Muscle layer of colon (tissue), 2 donors: ENCODE measurements at regions not wholly inside any gene's neighbourhood (a gene's known extent, or its start where the extent isn't known, plus 50 kb on each side); places are given as distances from the start of the nearest gene placed in this dataset.

Source experiments
- H3K27ac ChIP-seq: one replicate; pipeline ENCODE4 v1.7.0; 2013; ENCODE audit warnings: low read depth, mild to moderate bottlenecking, low read length, moderate library complexity
- H3K27me3 ChIP-seq, 2 donors: one replicate each; pipeline ENCODE4 v1.7.0; 2013; ENCODE audit warnings: low read length in 2 of 2, mild to moderate bottlenecking in 2 of 2; ENCODE audit not compliant: insufficient read depth in 2 of 2, control insufficient read depth in 1 of 2
- H3K36me3 ChIP-seq: one replicate; pipeline ENCODE4 v1.7.0; 2013; ENCODE audit warnings: mild to moderate bottlenecking, low read length; ENCODE audit not compliant: insufficient read depth
- H3K4me1 ChIP-seq: one replicate; pipeline ENCODE4 v1.7.0; 2013; ENCODE audit warnings: mild to moderate bottlenecking, low read length; ENCODE audit not compliant: insufficient read depth
- H3K4me3 ChIP-seq, 2 donors: one replicate each; pipeline ENCODE4 v1.7.0; 2013; ENCODE audit warnings: low read length in 2 of 2, low read depth in 1 of 2, mild to moderate bottlenecking in 1 of 2, moderate library complexity in 1 of 2
- H3K9ac ChIP-seq: one replicate; pipeline ENCODE4 v1.7.0; 2013; ENCODE audit warnings: low read length
- H3K9me3 ChIP-seq: one replicate; pipeline ENCODE4 v1.7.0; 2013; ENCODE audit warnings: mild to moderate bottlenecking, low read length
- donor health status: abdominal sarcoma.
- donor health status: Adenocarcinoma of cecum.

GRCh38 chr17:69704935-69705334, 290.4 kb downstream of the MAP2K6 start:
- H3K36me3 ChIP-seq = no peaks in the 10 kb centered on the region
- no peak overlapping the region for H3K4me3 ChIP-seq
- H3K27me3 ChIP-seq = no peaks in the 10 kb centered on the region
- H3K4me1 ChIP-seq = no peaks in the 10 kb centered on the region
- H3K27ac ChIP-seq = no peak overlapping the region
- no peaks in the 10 kb centered on the region for H3K9me3 ChIP-seq
- H3K9ac ChIP-seq = no peak overlapping the region

GRCh38 chr17:69706127-69706526, 291.6 kb downstream of the MAP2K6 start:
- Histone ChIP-seq H3K27ac (no peak overlapping the region), H3K4me1 (no peaks in the 10 kb centered on the region), H3K27me3 (no peaks in the 10 kb centered on the region), H3K36me3 (no peaks in the 10 kb centered on the region), H3K9ac (no peak overlapping the region), H3K9me3 (no peaks in the 10 kb centered on the region), H3K4me3 (no peak overlapping the region)

- Histone ChIP-seq H3K4me3 (no peak overlapping the region), H3K9me3 (no peaks in the 10 kb centered on the region), H3K4me1 (no peaks in the 10 kb centered on the region), H3K27ac (no peak overlapping the region), H3K27me3 (no peaks in the 10 kb centered on the region), H3K9ac (no peak overlapping the region), H3K36me3 (no peaks in the 10 kb centered on the region)
These were observed 294.9 kb downstream of the MAP2K6 start for GRCh38 chr17:69709441-69709840.

GRCh38 chr17:69710926-69711325, 296.4 kb downstream of the MAP2K6 start:
- no peaks in the 10 kb centered on the region for H3K36me3 ChIP-seq
- no peak overlapping the region for H3K9ac ChIP-seq
- H3K27ac ChIP-seq = no peak overlapping the region
- H3K27me3 ChIP-seq = no peaks in the 10 kb centered on the region
- H3K4me3 ChIP-seq = no peak overlapping the region
- no peaks in the 10 kb centered on the region for H3K9me3 ChIP-seq
- no peaks in the 10 kb centered on the region for H3K4me1 ChIP-seq

- H3K9ac ChIP-seq = no peak overlapping the region
- H3K27ac ChIP-seq = no peak overlapping the region
- no peaks in the 10 kb centered on the region for H3K4me1 ChIP-seq
- no peaks in the 10 kb centered on the region for H3K27me3 ChIP-seq
- no peaks in the 10 kb centered on the region for H3K36me3 ChIP-seq
- H3K4me3 ChIP-seq = no peak overlapping the region
- H3K9me3 ChIP-seq = no peaks in the 10 kb centered on the region
These were observed 297.0 kb downstream of the MAP2K6 start for GRCh38 chr17:69711541-69711940.

GRCh38 chr17:69712801-69713311, 298.4 kb downstream of the MAP2K6 start:
- no peaks in the 10 kb centered on the region for H3K27me3 ChIP-seq
- H3K9ac ChIP-seq = no peak overlapping the region
- H3K36me3 ChIP-seq = no peaks in the 10 kb centered on the region
- H3K4me1 ChIP-seq = no peaks in the 10 kb centered on the region
- no peaks in the 10 kb centered on the region for H3K9me3 ChIP-seq
- H3K4me3 ChIP-seq = no peak overlapping the region
- no peak overlapping the region for H3K27ac ChIP-seq

GRCh38 chr17:69713815-69714214, 299.3 kb downstream of the MAP2K6 start:
- Histone ChIP-seq H3K27me3 (no peaks in the 10 kb centered on the region), H3K4me3 (no peak overlapping the region), H3K27ac (no peak overlapping the region), H3K9ac (no peak overlapping the region), H3K9me3 (no peaks in the 10 kb centered on the region), H3K36me3 (no peaks in the 10 kb centered on the region), H3K4me1 (no peaks in the 10 kb centered on the region)

GRCh38 chr17:69714669-69715068, 300.2 kb downstream of the MAP2K6 start:
- Histone ChIP-seq H3K4me3 (no peak overlapping the region), H3K36me3 (no peaks in the 10 kb centered on the region), H3K9me3 (no peaks in the 10 kb centered on the region), H3K27me3 (no peaks in the 10 kb centered on the region), H3K9ac (no peak overlapping the region), H3K27ac (no peak overlapping the region), H3K4me1 (no peaks in the 10 kb centered on the region)

- H3K4me3 ChIP-seq = no peak overlapping the region
- H3K36me3 ChIP-seq = no peaks in the 10 kb centered on the region
- no peaks in the 10 kb centered on the region for H3K27me3 ChIP-seq
- no peak overlapping the region for H3K27ac ChIP-seq
- H3K9me3 ChIP-seq = no peaks in the 10 kb centered on the region
- no peak overlapping the region for H3K9ac ChIP-seq
- no peaks in the 10 kb centered on the region for H3K4me1 ChIP-seq
These were observed 301.2 kb downstream of the MAP2K6 start for GRCh38 chr17:69715656-69716055.

- Histone ChIP-seq H3K27me3 (no peaks in the 10 kb centered on the region), H3K9ac (no peak overlapping the region), H3K36me3 (no peaks in the 10 kb centered on the region), H3K27ac (no peak overlapping the region), H3K4me3 (no peak overlapping the region), H3K9me3 (no peaks in the 10 kb centered on the region), H3K4me1 (no peaks in the 10 kb centered on the region)
These were observed 302.1 kb downstream of the MAP2K6 start for GRCh38 chr17:69716556-69716955.

GRCh38 chr17:69717214-69717613, 302.7 kb downstream of the MAP2K6 start:
- H3K36me3 ChIP-seq = no peaks in the 10 kb centered on the region
- no peak overlapping the region for H3K27ac ChIP-seq
- H3K4me1 ChIP-seq = no peaks in the 10 kb centered on the region
- H3K9ac ChIP-seq = no peak overlapping the region
- H3K27me3 ChIP-seq = no peaks in the 10 kb centered on the region
- no peak overlapping the region for H3K4me3 ChIP-seq
- H3K9me3 ChIP-seq = no peaks in the 10 kb centered on the region

- H3K4me1 ChIP-seq = no peaks in the 10 kb centered on the region
- H3K9ac ChIP-seq = no peak overlapping the region
- no peak overlapping the region for H3K4me3 ChIP-seq
- H3K27ac ChIP-seq = no peak overlapping the region
- H3K36me3 ChIP-seq = no peaks in the 10 kb centered on the region
- no peaks in the 10 kb centered on the region for H3K9me3 ChIP-seq
- no peaks in the 10 kb centered on the region for H3K27me3 ChIP-seq
These were observed 303.3 kb downstream of the MAP2K6 start for GRCh38 chr17:69717819-69718218.
